Choroid plexus epithelial cell (primary cell): ENCODE measurements at regions not wholly inside any gene's neighbourhood (a gene's known extent, or its start where the extent isn't known, plus 50 kb on each side); places are given as distances from the start of the nearest gene placed in this dataset.

Experiments used
- DNase-seq: peaks from one replicate; pipeline ENCODE4 v3.0.0-alpha.2; 2010; ENCODE audit warnings: low read depth
- H3K4me3 ChIP-seq: 2 replicates; pipeline ENCODE4 v1.5.1; 2011; ENCODE audit warnings: low read depth, mild to moderate bottlenecking, control low read depth, low read length, moderate library complexity
- TF ChIP-seq, protein P1 (sequence below): conservative IDR thresholded peaks from 2 replicates; pipeline ENCODE4 v1.5.1; 2011; ENCODE audit warnings: low read depth, mild to moderate bottlenecking, control low read depth, inconsistent platforms, low read length, moderate library complexity

DNA sequence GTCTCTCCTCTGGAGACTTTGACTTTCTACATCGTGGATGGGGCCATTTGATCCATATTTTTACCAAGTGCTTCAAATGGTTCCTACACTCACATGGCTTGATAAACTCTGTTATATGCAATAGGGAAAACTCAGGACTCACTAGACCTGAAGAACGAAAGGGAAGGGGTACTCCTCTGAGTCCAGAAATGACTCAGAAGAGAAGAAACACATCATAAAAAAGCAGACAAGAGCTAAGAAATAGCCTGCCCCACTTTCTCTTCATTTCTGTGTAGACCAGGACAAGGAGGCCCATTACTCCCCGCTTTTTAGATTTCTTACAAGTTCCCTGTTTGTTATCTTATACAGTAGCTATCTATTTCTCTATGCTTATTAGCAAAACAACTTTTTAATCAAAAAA lies 369.8 kb upstream of the ARID1B start:
- no peak for DNase-seq
- TF ChIP-seq, protein P1, sequence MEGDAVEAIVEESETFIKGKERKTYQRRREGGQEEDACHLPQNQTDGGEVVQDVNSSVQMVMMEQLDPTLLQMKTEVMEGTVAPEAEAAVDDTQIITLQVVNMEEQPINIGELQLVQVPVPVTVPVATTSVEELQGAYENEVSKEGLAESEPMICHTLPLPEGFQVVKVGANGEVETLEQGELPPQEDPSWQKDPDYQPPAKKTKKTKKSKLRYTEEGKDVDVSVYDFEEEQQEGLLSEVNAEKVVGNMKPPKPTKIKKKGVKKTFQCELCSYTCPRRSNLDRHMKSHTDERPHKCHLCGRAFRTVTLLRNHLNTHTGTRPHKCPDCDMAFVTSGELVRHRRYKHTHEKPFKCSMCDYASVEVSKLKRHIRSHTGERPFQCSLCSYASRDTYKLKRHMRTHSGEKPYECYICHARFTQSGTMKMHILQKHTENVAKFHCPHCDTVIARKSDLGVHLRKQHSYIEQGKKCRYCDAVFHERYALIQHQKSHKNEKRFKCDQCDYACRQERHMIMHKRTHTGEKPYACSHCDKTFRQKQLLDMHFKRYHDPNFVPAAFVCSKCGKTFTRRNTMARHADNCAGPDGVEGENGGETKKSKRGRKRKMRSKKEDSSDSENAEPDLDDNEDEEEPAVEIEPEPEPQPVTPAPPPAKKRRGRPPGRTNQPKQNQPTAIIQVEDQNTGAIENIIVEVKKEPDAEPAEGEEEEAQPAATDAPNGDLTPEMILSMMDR: no peak
- H3K4me3 ChIP-seq: no peak overlapping the region

DNA sequence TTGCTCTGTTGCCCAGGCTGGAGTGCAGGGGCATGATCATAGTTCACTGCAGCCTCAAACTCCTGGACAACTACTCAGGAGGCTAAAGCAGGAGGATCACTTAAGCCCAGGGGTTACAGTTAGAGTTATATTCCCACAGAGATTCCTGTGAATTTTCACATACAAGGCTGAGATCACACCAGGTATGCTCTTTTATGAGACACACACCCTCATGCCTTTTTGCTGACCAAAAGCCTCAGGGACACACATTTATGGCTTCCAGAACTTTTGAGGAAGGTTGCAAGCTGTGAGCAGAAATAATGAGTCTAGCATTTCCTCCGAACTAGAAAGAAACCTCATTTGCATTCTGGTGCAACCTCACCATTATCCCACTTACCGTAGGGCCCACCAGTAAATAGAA lies 370.5 kb upstream of the ARID1B start:
- DNase-seq: no peak
- TF ChIP-seq, protein P1: no peak
- no peak overlapping the region for H3K4me3 ChIP-seq

DNA sequence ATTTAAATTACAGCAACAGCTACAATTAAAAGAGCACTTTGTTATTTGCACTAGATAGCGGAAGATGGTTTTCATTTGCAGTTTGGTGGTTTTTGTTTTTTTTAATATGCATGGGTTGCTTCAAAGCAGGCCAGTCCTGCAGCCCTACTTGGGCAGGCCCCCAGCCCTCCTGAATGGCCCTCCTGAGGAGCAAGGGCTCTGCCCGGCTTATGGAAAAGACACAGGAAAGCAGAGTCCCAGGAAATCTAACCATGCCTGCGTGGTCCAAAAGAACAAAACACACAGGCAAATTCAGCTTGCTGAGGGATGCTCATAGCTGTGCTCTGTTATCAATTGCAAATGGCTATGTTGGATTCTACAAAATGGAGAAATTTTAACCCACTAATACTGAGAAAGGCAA lies 371.1 kb upstream of the ARID1B start:
- DNase-seq: no peak
- H3K4me3 ChIP-seq: no peak overlapping the region
- TF ChIP-seq, protein P1: no peak

DNA sequence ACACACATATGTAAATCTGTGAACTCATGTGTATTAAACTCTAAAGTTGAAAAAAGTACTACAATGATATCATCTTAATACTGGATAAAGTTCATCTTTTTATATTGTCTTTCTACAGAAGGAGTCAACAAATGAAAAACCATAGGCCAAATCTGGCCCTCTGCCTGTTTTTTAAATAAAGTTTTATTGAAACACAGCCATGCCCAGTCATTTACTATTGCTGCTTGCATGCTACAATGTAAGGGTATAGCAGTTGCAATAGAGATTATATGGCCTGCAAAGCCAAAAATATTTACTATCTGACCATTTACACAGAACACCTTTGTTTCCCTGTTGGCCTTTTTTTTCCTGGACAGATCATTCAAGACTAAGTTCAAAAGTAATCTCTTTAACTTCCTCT lies 374.6 kb upstream of the ARID1B start:
- TF ChIP-seq, protein P1: no peak
- no peak overlapping the region for H3K4me3 ChIP-seq
- DNase-seq: no peak

DNA sequence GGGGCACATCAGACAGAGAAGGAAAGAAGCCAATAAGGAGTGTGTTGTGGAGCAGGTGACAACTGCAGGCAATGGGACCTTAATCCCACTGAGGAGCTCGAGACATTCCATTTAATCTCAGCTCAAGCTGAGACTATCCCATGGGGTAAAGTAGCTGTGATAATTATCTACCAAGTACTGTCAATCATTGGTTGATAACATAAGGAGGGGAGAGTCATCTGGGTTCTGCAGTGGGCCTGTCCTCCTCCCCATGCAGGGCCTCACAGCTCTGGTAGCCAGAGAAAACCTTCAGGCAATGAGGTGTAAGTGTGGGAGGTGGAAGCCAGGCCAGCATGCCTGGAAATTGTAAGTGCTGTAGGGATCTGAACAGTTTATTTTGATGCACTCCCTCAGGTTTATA lies 375.0 kb upstream of the ARID1B start:
- H3K4me3 ChIP-seq: no peak overlapping the region
- TF ChIP-seq, protein P1: no peak
- DNase-seq: no peak

DNA sequence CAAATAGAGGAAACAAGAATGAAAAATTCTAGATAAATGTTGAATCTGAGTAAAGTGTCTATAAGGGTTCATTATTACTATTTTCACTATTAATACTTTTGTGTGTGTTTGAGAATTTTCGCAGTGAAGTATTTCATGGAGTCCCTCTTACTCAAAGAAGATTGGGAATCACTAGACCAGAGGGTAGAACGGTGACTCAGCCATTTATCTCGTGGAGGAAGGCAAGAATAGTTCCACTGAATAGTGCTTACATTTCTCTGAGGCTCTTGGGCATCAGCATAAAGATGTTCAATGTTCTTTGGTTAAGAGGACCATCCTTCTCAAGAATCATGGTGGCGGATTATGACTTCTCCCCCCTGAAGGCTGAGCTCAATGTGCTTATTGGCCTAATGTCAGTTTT lies 376.7 kb upstream of the ARID1B start:
- DNase-seq: no peak
- TF ChIP-seq, protein P1: no peak

DNA sequence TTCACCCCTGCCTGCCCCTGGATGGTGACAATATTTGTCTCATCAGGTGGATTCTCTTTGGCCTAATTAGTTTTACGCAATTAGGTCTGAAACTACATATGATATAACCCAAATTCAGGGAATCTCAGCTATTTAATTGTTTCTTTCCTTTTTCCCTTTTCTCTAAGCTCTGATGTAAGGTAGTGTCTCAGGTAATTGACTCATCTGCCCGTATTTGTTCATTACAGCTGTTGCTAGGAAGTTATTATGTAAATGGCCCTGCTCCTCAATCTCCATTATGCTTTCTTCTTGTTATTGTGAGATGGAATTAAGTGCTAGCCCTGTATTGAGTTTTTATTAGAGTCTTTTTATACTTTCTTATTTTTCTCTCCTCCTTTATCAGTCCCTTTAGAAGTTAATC lies 378.2 kb upstream of the ARID1B start:
- TF ChIP-seq, protein P1: no peak
- no peak for DNase-seq
- H3K4me3 ChIP-seq: no peak overlapping the region

More for the DNA sequence above, 376.7 kb upstream of the ARID1B start:
- no peak overlapping the region for H3K4me3 ChIP-seq
